ENCODE measurements at regions not wholly inside any gene's neighbourhood (a gene's known extent, or its start where the extent isn't known, plus 50 kb on each side); places are given as distances from the start of the nearest gene placed in this dataset.

GRCh38 chr2:176702131-176702530 is 432.9 kb downstream of the MTX2 start:
- no TSS peak for BruUV-seq (replicated peaks)
- intact Hi-C loops (cut with micrococcal nuclease; ENCODE audit: unreplicated experiment), result no loop called here
- ChIA-PET POLR2A (ENCODE audit: low non-redundant PET) (interaction anchor here (1.0 kb wide), 1 partner anchor 15 kb away, joined by 3 read pairs; no protein-coding TSS in a partner anchor), CTCF (no interaction called here)
- DNase-seq (ENCODE audit: low spot score), result no peak
- peaks cover 88% of the 10 kb centered on the region for H3K4me1 ChIP-seq (ENCODE audit: insufficient read depth, low read length, poor library complexity, severe bottlenecking)
- H3K9me3 ChIP-seq (ENCODE audit: low read depth, low read length, poor library complexity, severe bottlenecking), result no peaks in the 10 kb centered on the region
- no peak overlapping the region for H3K4me3 ChIP-seq (ENCODE audit: low read depth, low read length, poor library complexity, severe bottlenecking)
- H3K27ac ChIP-seq (ENCODE audit: low read depth, low read length, poor library complexity, severe bottlenecking), result peak overlapping the region; percentile 84
- H3K27me3 ChIP-seq (replicated peaks; ENCODE audit: insufficient read depth, low read depth, low read length, poor library complexity), result no peaks in the 10 kb centered on the region
- TF ChIP-seq EZH2 (IDR thresholded peaks at IDR 0.05; ENCODE audit: borderline replicate concordance, low read depth, low read length, poor library complexity, severe bottlenecking), result no peak
- TF ChIP-seq CTCF (conservative IDR thresholded peaks at IDR 0.05; ENCODE audit: low read depth, low read length), result peak; percentile 19; the same call in 1 of the 2 replicates
- H3K36me3 ChIP-seq (ENCODE audit: insufficient read depth, low read length, poor library complexity, severe bottlenecking), result no peaks in the 10 kb centered on the region

- POLR2A ChIA-PET (ENCODE audit: low non-redundant PET), result interaction anchor here (0.6 to 0.9 kb wide), 3 partner anchors 21 to 47 kb away, joined by 3 read pairs; no protein-coding TSS in a partner anchor
- peak; percentile 79 for DNase-seq (ENCODE audit: low spot score)
- no peak for TF ChIP-seq EZH2 (IDR thresholded peaks at IDR 0.05; ENCODE audit: borderline replicate concordance, low read depth, low read length, poor library complexity, severe bottlenecking)
- TF ChIP-seq CTCF (conservative IDR thresholded peaks at IDR 0.05; ENCODE audit: low read depth, low read length), result no peak
- no peaks in the 10 kb centered on the region for H3K36me3 ChIP-seq (ENCODE audit: insufficient read depth, low read length, poor library complexity, severe bottlenecking)
- CTCF ChIA-PET, result no interaction called here
- H3K4me1 ChIP-seq (ENCODE audit: insufficient read depth, low read length, poor library complexity, severe bottlenecking), result peaks cover 89% of the 10 kb centered on the region
- intact Hi-C loops (cut with micrococcal nuclease; ENCODE audit: unreplicated experiment), result no loop called here
- no peaks in the 10 kb centered on the region for H3K9me3 ChIP-seq (ENCODE audit: low read depth, low read length, poor library complexity, severe bottlenecking)
- H3K27me3 ChIP-seq (replicated peaks; ENCODE audit: insufficient read depth, low read depth, low read length, poor library complexity), result no peaks in the 10 kb centered on the region
- H3K4me3 ChIP-seq (ENCODE audit: low read depth, low read length, poor library complexity, severe bottlenecking), result no peak overlapping the region
- no TSS peak for BruUV-seq (replicated peaks)
- H3K27ac ChIP-seq (ENCODE audit: low read depth, low read length, poor library complexity, severe bottlenecking), result peak overlapping the region; percentile 84
These were observed 435.1 kb downstream of the MTX2 start for GRCh38 chr2:176704282-176704858.

GRCh38 chr2:176709149-176709951 is 440.1 kb downstream of the MTX2 start:
- Histone ChIP-seq H3K4me1 (ENCODE audit: insufficient read depth, low read length, poor library complexity, severe bottlenecking) (peaks cover 68% of the 10 kb centered on the region), H3K27me3 (replicated peaks; ENCODE audit: insufficient read depth, low read depth, low read length, poor library complexity) (no peaks in the 10 kb centered on the region), H3K27ac (ENCODE audit: low read depth, low read length, poor library complexity, severe bottlenecking) (peak overlapping the region; percentile 97), H3K4me3 (ENCODE audit: low read depth, low read length, poor library complexity, severe bottlenecking) (peak overlapping the region; percentile 3), H3K36me3 (ENCODE audit: insufficient read depth, low read length, poor library complexity, severe bottlenecking) (no peaks in the 10 kb centered on the region), H3K9me3 (ENCODE audit: low read depth, low read length, poor library complexity, severe bottlenecking) (no peaks in the 10 kb centered on the region)
- ChIA-PET POLR2A (ENCODE audit: low non-redundant PET) (interaction anchor here (0.6 to 0.8 kb wide), 2 partner anchors 279 to 1312 kb away, joined by 3 to 4 read pairs; no protein-coding TSS in a partner anchor), CTCF (no interaction called here)
- peak; percentile 98 for DNase-seq (ENCODE audit: low spot score)
- intact Hi-C loops (cut with micrococcal nuclease; ENCODE audit: unreplicated experiment), result loop anchor here (1.0 to 5.0 kb wide), 3 partner anchors 19 to 582 kb away; partner anchors contain the start of gene HOXD8
- TSS peak; percentile 92 for BruUV-seq (replicated peaks)
- no peak for TF ChIP-seq EZH2 (IDR thresholded peaks at IDR 0.05; ENCODE audit: borderline replicate concordance, low read depth, low read length, poor library complexity, severe bottlenecking)
- no peak for TF ChIP-seq CTCF (conservative IDR thresholded peaks at IDR 0.05; ENCODE audit: low read depth, low read length)
